Breast epithelium (tissue), 3 donors: ENCODE measurements at regions not wholly inside any gene's neighbourhood (a gene's known extent, or its start where the extent isn't known, plus 50 kb on each side); places are given as distances from the start of the nearest gene placed in this dataset.

ENCODE experiments used
- POLR2A ChIP-seq: fragments of 450-650 bp; IDR thresholded peaks from one replicate; pipeline ENCODE4 v1.6.1; 2016; ENCODE audit warnings: antibody characterized with exemption, mild to moderate bottlenecking, moderate library complexity
- POLR2AphosphoS5 ChIP-seq, 3 donors: sonication (generic); formaldehyde crosslinking; IDR thresholded peaks; one replicate each; pipeline ENCODE4 v1.6.1; 2017; ENCODE audit warnings: antibody characterized with exemption in 3 of 3
- TF ChIP-seq, protein P1 (sequence below), 3 donors: fragments of 450-650 bp; IDR thresholded peaks; one replicate each; pipeline ENCODE4 v1.5.1; 2016 to 2017; ENCODE audit warnings: antibody characterized with exemption in 3 of 3, mild to moderate bottlenecking in 3 of 3, moderate library complexity in 3 of 3

GRCh38 chr22:26828311-26828710 lies 170.9 kb downstream of the MIAT start:
- TF ChIP-seq, protein P1, sequence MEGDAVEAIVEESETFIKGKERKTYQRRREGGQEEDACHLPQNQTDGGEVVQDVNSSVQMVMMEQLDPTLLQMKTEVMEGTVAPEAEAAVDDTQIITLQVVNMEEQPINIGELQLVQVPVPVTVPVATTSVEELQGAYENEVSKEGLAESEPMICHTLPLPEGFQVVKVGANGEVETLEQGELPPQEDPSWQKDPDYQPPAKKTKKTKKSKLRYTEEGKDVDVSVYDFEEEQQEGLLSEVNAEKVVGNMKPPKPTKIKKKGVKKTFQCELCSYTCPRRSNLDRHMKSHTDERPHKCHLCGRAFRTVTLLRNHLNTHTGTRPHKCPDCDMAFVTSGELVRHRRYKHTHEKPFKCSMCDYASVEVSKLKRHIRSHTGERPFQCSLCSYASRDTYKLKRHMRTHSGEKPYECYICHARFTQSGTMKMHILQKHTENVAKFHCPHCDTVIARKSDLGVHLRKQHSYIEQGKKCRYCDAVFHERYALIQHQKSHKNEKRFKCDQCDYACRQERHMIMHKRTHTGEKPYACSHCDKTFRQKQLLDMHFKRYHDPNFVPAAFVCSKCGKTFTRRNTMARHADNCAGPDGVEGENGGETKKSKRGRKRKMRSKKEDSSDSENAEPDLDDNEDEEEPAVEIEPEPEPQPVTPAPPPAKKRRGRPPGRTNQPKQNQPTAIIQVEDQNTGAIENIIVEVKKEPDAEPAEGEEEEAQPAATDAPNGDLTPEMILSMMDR (IDR thresholded peaks at IDR 0.05), result no peak
- TF ChIP-seq POLR2A (no peak), POLR2AphosphoS5 (IDR thresholded peaks at IDR 0.05) (no peak)
